Loucy (cell line): ENCODE measurements at regions not wholly inside any gene's neighbourhood (a gene's known extent, or its start where the extent isn't known, plus 50 kb on each side); places are given as distances from the start of the nearest gene placed in this dataset.

Source experiments
- CTCF ChIP-seq: fragments of 200-600 bp; sonication (generic); conservative IDR thresholded peaks from 2 replicates; pipeline ENCODE4 v1.5.1; 2014; ENCODE audit warnings: mild to moderate bottlenecking, antibody characterized with exemption, low read length
- EZH2phosphoT487 ChIP-seq: fragments of 200-600 bp; IDR thresholded peaks from 2 replicates; pipeline ENCODE4 v1.6.1; 2018; ENCODE audit warnings: antibody characterized with exemption, mild to moderate bottlenecking, moderate library complexity, borderline replicate concordance

- no peak for TF ChIP-seq CTCF
- TF ChIP-seq EZH2phosphoT487 = no peak
These were observed 292.8 kb downstream of the FRK start for GRCh38 chr6:115767931-115768330.
